NCI-H1930 (cell line): ENCODE measurements at regions not wholly inside any gene's neighbourhood (a gene's known extent, or its start where the extent isn't known, plus 50 kb on each side); places are given as distances from the start of the nearest gene placed in this dataset.
"Not testable (repeated sequence)": the region's sequence is repeated elsewhere in the genome, so short reads cannot be mapped to it uniquely, and the experiment has no call there.

ENCODE experiments used
- DNase-seq, 2 experiments: peaks; one replicate each; lab custom pipeline; 2025; lab: John Stamatoyannopoulos, UW

DNA sequence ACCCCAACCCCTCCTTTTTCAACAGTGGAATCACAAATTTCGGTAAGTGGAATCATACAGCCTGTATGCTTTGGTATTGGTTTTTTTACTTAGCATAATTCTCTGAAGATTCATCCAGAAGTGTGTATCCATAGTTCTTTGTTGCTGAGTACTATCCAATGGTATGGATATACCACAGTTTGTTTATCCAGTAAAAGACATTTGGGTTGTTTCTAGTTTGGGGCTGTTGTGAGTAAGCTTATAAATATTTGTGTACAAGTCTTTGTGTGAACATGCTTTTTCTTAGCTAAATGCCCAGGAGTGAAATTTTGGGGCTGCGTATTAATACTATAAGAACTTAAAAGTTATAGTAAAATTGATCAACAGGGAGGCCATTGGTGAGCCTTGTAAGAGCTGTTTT, 57.5 kb upstream of the GC start:
- DNase-seq = no peak

GRCh38 chr4:71847300-71847699, 63.4 kb upstream of the GC start:
- DNase-seq = no peak

- DNase-seq = no peak
Observed at GRCh38 chr4:71855944-71856343, 72.1 kb upstream of the GC start.

DNA sequence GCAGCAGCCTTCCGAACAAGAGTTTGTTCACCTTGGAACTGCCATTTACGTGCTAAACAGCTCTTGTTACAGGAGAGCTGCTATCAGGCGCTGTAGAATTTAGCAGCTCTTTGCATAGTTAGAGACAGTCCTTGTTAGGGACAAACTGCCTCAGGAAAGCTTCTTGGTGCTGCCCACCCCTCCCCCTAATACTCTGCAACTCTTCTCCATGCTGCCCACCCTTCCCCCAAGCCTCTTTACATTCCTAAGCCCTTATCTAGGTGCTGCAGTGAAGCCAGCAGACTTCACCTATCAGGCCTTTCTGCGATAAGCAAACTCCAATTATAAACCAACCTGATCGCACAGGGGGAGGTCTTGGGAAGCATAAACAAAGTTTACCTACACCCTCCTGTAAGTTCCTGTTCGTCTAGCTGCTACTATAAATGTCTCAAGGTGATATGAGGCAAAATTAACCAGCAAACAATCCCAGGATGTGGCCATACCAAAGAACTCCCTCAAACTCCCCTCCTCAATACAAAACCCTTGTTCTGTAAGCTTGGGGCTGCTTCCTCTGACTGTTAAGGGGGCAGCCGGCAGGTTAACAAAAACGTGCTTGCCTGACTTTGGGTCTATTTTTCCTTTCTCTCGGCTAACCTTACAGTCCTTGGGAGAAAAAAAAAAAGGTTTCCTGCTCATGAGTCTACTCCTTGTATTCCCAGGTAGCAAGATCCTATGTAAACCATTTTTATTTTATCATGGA, 74.0 kb upstream of the GC start:
- DNase-seq = no peak

GRCh38 chr4:71860643-71861042, 76.8 kb upstream of the GC start:
- DNase-seq = no peak

DNA sequence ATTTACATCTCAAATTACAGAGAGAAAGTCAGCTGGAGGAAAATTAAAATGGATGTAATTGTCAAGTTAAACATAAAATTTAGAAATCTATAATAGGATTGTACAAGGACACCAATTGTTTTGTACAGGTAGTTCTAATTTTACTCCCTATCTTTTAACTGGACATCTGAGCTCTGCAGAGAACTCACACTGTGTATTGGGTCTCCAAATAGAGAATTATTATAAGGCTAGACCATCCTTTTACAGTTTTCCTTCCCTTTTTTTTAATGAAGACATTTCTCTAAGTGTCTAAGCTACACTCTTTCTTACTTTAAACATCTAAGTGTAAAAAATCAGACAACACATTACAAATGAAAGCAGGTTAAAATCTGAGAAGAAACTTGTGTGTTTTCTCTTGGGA, 78.4 kb upstream of the GC start:
- DNase-seq = no peak

- DNase-seq = no peak
Observed at GRCh38 chr4:71863457-71863856, 79.6 kb upstream of the GC start.

- no peak for DNase-seq
Observed at GRCh38 chr4:71864380-71864779, 80.5 kb upstream of the GC start.

GRCh38 chr4:71866212-71866885, 82.5 kb upstream of the GC start:
- DNase-seq = no peak

DNA sequence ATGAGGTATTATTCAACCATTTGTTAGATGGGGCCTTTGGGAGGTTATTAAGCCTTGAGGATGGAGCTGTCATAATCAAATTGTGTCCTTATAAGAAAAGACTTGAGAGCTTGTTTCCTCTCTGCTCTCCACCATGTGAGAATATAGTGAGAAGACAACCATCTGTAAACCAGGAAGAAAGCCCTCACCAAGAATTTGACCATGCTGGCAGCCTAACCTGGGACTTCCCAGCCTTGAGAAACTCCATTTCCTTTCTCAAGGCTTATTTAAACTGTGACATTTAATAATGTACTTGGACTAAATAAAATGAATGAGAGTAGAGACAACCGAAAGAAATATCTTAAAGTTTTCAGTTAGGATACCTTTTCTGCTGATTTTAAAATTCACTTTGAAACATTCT, 83.7 kb upstream of the GC start:
- DNase-seq = no peak

- no peak for DNase-seq
Observed at GRCh38 chr4:71870456-71870855, 86.6 kb upstream of the GC start.

DNA sequence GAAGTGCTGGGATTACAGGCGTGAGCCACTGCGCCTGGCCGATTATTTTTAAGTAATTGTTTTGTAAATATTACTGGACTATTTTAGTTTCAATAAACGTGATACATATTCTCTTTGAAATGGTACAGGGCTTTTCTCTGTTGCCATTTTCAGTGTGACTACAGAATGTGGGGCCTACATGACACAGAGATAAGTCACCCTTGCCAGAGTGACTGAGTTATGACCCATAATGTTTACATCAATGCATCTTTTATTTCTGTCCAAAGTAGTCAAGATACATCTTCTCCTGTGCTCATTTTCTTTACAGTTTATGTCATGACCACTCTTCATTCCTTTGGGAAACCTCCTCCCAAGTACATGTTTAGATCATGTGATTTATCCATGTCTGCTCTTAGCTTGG, 88.3 kb upstream of the GC start:
- no peak for DNase-seq

DNA sequence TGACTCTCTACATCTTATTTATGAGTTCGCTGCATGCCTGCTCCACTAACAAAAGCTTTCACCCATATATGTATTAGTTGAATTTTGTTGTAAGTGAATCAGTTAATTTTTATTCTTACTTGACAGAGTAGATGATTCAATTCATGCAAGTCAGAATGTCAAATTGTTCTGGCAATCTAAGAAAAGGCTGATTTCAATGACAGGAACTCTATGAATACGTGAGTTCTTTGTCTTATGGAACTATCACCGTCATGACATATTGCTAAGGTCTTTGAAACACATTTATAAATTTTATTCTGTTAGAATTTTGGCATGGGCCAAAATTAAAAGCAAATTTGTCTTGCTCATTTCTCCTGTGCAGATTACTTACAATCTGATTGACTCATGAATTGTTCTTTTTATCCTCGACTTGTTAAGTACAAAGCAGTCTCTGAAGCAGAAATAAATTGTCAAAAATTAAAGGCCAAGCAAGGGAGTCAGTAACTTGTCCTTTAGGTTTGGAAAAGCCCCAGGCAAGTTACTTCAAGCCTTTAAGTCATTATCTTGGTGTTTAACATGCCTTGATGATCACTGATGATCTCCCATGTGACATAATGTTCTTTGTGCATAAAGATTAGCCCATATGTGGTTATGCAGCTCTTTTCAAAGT, 89.0 kb upstream of the GC start:
- peak; percentile 21 to 54 for DNase-seq

GRCh38 chr4:71878376-71878775, 94.5 kb upstream of the GC start:
- DNase-seq = no peak

- no peak for DNase-seq
Observed at GRCh38 chr4:71882113-71882841, 98.4 kb upstream of the GC start.

DNA sequence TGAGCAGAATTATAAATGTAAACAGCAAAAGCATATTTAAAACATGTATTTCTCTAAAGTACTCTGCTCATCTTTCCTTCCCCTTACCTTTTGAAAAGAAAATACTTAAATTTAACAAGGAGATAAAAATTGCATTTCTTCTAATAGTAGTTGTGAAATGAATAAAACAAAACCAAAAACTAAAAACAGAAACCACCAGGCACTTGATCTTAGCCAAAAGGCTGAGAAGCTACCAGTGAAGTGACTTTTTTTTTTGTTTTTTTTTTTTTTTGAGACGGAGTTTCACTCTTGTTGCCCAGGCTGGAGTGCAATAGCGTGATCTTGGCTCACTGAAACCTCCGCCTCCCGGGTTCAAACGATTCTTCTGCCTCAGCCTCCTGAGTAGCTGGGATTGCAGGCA, 116.5 kb upstream of the GC start:
- DNase-seq = not testable (repeated sequence)

DNA sequence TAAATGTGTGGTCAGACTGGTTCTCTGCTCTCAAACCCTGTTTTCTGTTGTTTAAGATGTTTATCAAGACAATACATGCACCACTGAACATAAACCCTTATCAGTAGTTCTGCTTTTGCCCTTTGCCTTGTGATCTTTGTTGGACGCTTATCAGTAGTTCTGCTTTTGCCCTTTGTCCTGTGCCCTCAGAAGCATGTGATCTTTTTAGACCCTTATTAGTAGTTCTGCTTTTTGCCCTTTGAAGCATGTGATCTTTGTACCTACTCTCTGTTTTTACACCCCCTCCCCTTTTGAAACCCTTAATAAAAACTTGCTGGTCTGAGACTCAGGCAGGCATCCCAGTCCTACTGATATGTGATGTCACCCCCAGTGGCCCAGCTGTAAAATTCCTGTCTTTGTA, 121.7 kb upstream of the GC start:
- DNase-seq = not testable (repeated sequence)

DNA sequence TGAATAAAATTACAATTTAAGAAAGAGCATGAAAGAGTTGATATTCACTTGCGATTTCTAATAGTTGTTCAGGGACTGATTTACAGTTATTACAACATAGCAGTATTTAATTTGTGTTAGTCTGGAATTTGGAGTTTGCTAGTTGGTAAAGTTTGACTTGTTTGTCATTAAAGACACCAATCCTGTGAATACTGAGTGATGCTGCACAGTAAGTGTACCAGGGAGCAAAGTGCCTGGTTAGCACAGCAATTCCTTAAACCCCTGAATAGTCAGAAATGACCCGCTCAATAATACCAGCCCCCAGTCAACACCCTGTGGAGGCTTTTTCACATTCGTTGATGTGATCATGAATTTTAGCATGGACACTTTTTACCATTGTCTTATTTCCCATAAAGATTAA, 122.2 kb upstream of the GC start:
- DNase-seq = no peak

GRCh38 chr4:71907071-71907470, 123.2 kb upstream of the GC start:
- DNase-seq = no peak

GRCh38 chr4:71907782-71908181, 123.9 kb upstream of the GC start:
- DNase-seq = no peak

DNA sequence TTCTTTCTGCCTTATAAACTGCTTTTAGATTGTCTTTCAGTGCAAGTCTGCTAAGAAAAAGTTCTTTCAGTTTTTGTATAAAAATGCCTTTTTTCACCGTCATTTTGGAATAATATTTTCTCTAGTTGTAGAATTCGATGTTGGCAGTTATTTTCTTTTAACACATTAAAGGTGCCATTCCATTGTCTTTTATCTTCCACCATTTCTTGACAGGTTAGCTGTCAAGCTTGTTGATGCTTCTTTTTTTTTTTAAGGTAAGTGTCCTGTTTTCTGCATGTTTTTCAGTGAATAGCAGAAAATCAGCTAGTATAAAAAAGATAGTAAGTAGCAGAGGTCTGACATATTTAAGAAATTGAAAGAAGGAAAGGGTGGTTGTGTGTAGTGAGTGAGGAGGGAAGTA, 118.5 kb upstream of the NPFFR2 start:
- DNase-seq = no peak

GRCh38 chr4:71923070-71923469, 108.7 kb upstream of the NPFFR2 start:
- no peak for DNase-seq

- no peak for DNase-seq
Observed at GRCh38 chr4:71930459-71930858, 101.3 kb upstream of the NPFFR2 start.
